Liver (tissue), 6 donors: ENCODE measurements at regions not wholly inside any gene's neighbourhood (a gene's known extent, or its start where the extent isn't known, plus 50 kb on each side); places are given as distances from the start of the nearest gene placed in this dataset.

Experiments used
- DNase-seq: peaks from one replicate; pipeline ENCODE4 v3.0.0-alpha.2; 2017; ENCODE audit warnings: low spot score
- H3K27ac ChIP-seq, 2 donors: one replicate each; pipeline ENCODE4 v1.7.0; 2013; ENCODE audit warnings: inconsistent platforms in 2 of 2, low read length in 2 of 2, control low read depth in 1 of 2, low read depth in 1 of 2, mild to moderate bottlenecking in 1 of 2
- H3K27me3 ChIP-seq, 4 donors: one replicate each; pipeline versions ENCODE4 v1.6.1 to v1.7.0; 2013; ENCODE audit warnings: low read length in 3 of 4, inconsistent platforms in 1 of 4, mild to moderate bottlenecking in 1 of 4, moderate library complexity in 1 of 4; ENCODE audit not compliant: control insufficient read depth in 4 of 4, insufficient read depth in 4 of 4
- H3K36me3 ChIP-seq, 4 donors: one replicate each; pipeline versions ENCODE4 v1.6.1 to v1.7.0; 2013; ENCODE audit warnings: low read length in 3 of 4, mild to moderate bottlenecking in 3 of 4, low read depth in 1 of 4, moderate library complexity in 1 of 4; ENCODE audit not compliant: control insufficient read depth in 4 of 4, insufficient read depth in 3 of 4
- H3K4me1 ChIP-seq, 4 donors: one replicate each; pipeline versions ENCODE4 v1.6.1 to v1.7.0; 2013; ENCODE audit warnings: low read length in 3 of 4, mild to moderate bottlenecking in 3 of 4, moderate library complexity in 1 of 4; ENCODE audit not compliant: control insufficient read depth in 4 of 4, insufficient read depth in 4 of 4
- H3K4me3 ChIP-seq, 3 donors: one replicate each; pipeline versions ENCODE4 v1.6.1 to v1.7.0; 2013; ENCODE audit warnings: low read length in 3 of 3, control low read depth in 1 of 3, low read depth in 1 of 3, mild to moderate bottlenecking in 1 of 3
- H3K9ac ChIP-seq, 2 donors: one replicate each; pipeline ENCODE4 v1.7.0; 2013; ENCODE audit warnings: low read length in 2 of 2, mild to moderate bottlenecking in 2 of 2, moderate library complexity in 2 of 2, control low read depth in 1 of 2, low read depth in 1 of 2
- H3K9me3 ChIP-seq, 4 donors: one replicate each; pipeline versions ENCODE4 v1.6.1 to v1.7.0; 2013; ENCODE audit warnings: low read length in 3 of 4; ENCODE audit not compliant: control insufficient read depth in 4 of 4
- ATF3 ChIP-seq: IDR thresholded peaks from 2 replicates; pipeline ENCODE4 v1.6.1; 2016; ENCODE audit warnings: antibody characterized with exemption
- EGR1 ChIP-seq, 2 donors: IDR thresholded peaks; 2 replicates each; pipeline ENCODE4 v1.6.1; 2016 to 2018; ENCODE audit warnings: antibody characterized with exemption in 2 of 2, low read depth in 2 of 2
- FOXA1 ChIP-seq: IDR thresholded peaks from 2 replicates; pipeline ENCODE4 v1.6.1; 2016; ENCODE audit warnings: antibody characterized with exemption
- FOXA2 ChIP-seq: IDR thresholded peaks from 2 replicates; pipeline ENCODE4 v1.6.1; 2016; ENCODE audit warnings: antibody characterized with exemption
- GABPA ChIP-seq, 2 donors: IDR thresholded peaks in 1 of 2; conservative IDR thresholded peaks in 1 of 2; 2 replicates each; pipeline ENCODE4 v1.6.1; 2016; ENCODE audit warnings: antibody characterized with exemption in 2 of 2, mild to moderate bottlenecking in 1 of 2, moderate library complexity in 1 of 2
- HNF4A ChIP-seq, 2 donors: conservative IDR thresholded peaks; 2 replicates each; pipeline ENCODE4 v1.6.1; 2016; ENCODE audit warnings: antibody characterized with exemption in 2 of 2, mild to moderate bottlenecking in 2 of 2
- HNF4G ChIP-seq: IDR thresholded peaks from 2 replicates; pipeline ENCODE4 v1.6.1; 2016; ENCODE audit warnings: antibody characterized with exemption
- JUND ChIP-seq, 2 donors: IDR thresholded peaks; 2 replicates each; pipeline ENCODE4 v1.6.1; 2016; ENCODE audit warnings: antibody characterized with exemption in 2 of 2
- RXRA ChIP-seq, 2 donors: IDR thresholded peaks; 2 replicates each; pipeline ENCODE4 v1.6.1; 2017 to 2018; ENCODE audit warnings: antibody characterized with exemption in 2 of 2, mild to moderate bottlenecking in 1 of 2
- SP1 ChIP-seq: IDR thresholded peaks from 2 replicates; pipeline ENCODE4 v1.6.1; 2018; ENCODE audit warnings: antibody characterized with exemption, mild to moderate bottlenecking
- TAF1 ChIP-seq: conservative IDR thresholded peaks from 2 replicates; pipeline ENCODE4 v1.6.1; 2016; ENCODE audit warnings: antibody characterized with exemption, mild to moderate bottlenecking
- YY1 ChIP-seq: IDR thresholded peaks from 2 replicates; pipeline ENCODE4 v1.6.1; 2016; ENCODE audit warnings: antibody characterized with exemption, mild to moderate bottlenecking
- TF ChIP-seq, protein P1 (sequence below): IDR thresholded peaks from 2 replicates; pipeline ENCODE4 v1.6.1; 2016; ENCODE audit warnings: antibody characterized with exemption, mild to moderate bottlenecking
- TF ChIP-seq, protein P2 (sequence below): IDR thresholded peaks from 2 replicates; pipeline ENCODE4 v1.6.1; 2016; ENCODE audit warnings: antibody characterized with exemption
- TF ChIP-seq, protein P3 (sequence below): IDR thresholded peaks from 2 replicates; pipeline ENCODE4 v1.6.1; 2016; ENCODE audit warnings: antibody characterized with exemption
- donor health status: healthy.
- donor health status: healthy.
- donor health status: healthy.

- TF ChIP-seq, protein P1, sequence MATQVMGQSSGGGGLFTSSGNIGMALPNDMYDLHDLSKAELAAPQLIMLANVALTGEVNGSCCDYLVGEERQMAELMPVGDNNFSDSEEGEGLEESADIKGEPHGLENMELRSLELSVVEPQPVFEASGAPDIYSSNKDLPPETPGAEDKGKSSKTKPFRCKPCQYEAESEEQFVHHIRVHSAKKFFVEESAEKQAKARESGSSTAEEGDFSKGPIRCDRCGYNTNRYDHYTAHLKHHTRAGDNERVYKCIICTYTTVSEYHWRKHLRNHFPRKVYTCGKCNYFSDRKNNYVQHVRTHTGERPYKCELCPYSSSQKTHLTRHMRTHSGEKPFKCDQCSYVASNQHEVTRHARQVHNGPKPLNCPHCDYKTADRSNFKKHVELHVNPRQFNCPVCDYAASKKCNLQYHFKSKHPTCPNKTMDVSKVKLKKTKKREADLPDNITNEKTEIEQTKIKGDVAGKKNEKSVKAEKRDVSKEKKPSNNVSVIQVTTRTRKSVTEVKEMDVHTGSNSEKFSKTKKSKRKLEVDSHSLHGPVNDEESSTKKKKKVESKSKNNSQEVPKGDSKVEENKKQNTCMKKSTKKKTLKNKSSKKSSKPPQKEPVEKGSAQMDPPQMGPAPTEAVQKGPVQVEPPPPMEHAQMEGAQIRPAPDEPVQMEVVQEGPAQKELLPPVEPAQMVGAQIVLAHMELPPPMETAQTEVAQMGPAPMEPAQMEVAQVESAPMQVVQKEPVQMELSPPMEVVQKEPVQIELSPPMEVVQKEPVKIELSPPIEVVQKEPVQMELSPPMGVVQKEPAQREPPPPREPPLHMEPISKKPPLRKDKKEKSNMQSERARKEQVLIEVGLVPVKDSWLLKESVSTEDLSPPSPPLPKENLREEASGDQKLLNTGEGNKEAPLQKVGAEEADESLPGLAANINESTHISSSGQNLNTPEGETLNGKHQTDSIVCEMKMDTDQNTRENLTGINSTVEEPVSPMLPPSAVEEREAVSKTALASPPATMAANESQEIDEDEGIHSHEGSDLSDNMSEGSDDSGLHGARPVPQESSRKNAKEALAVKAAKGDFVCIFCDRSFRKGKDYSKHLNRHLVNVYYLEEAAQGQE = no peak
- TF ChIP-seq FOXA2 (no peak), RXRA (IDR thresholded peaks at IDR 0.05) (no peak), EGR1 (IDR thresholded peaks at IDR 0.05; ENCODE audit: low read depth in 2 of 2) (no peak), GABPA (IDR thresholded peaks at IDR 0.05 in 1 of 2, conservative IDR thresholded peaks at IDR 0.05 in 1 of 2) (no peak), JUND (IDR thresholded peaks at IDR 0.05) (no peak), HNF4G (no peak), TAF1 (no peak), ATF3 (no peak), YY1 (no peak), SP1 (no peak)
These were observed 177.1 kb downstream of the PARM1 start (continued) for GRCh38 chr4:75110061-75110460.

DNA sequence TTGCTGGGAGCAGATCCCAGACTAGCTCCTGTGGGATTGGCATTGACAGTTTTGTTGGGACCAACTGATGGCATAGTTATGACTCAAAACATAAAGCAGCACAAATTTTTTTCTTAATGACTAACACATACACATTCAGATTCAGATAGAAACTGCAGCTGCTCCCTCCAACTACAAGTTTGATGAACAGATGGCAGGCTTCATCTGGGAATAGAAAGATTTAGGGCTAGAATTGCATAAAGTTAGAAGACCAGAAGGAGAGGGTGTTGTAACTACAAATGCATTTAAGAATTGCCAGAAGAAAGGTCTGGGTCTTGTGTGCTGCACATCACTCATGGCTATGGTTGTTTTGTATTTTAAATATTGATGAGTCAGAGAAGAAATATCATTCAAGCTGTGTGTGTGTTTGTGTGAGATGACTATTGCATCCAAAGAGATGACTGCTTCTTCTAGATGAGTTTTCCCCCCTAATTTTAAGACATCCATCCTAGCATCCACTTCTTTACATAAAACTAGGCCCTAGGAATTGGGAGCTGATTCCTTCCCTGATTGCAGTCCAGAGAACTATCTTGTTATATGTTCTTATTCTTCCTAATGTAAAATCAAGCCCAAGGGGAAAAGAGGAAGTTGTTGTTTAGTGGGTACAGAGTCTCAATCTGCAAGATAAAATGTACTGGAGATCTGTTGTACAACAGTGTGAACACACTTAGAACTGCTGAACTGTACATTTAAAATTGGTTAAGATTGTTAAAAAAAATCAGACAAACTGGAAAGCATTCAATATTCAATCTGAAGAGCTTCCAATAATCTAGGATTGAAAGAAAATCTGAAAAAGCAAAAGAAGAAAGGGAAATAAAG is 175.1 kb downstream of the PARM1 start:
- Histone ChIP-seq H3K36me3 (no peaks in the 10 kb centered on the region), H3K9me3 (no peaks in the 10 kb centered on the region), H3K4me1 (no peaks in the 10 kb centered on the region), H3K27ac (no peak overlapping the region), H3K9ac (no peak overlapping the region), H3K4me3 (no peak overlapping the region), H3K27me3 (peaks cover 0 to 3% (median 0%) of the 10 kb centered on the region in 4 donors)
- no peak for DNase-seq
- TF ChIP-seq TAF1 = no peak
- TF ChIP-seq FOXA1 = no peak
- no peak for TF ChIP-seq FOXA2
- no peak for TF ChIP-seq YY1
- TF ChIP-seq HNF4G = no peak

DNA sequence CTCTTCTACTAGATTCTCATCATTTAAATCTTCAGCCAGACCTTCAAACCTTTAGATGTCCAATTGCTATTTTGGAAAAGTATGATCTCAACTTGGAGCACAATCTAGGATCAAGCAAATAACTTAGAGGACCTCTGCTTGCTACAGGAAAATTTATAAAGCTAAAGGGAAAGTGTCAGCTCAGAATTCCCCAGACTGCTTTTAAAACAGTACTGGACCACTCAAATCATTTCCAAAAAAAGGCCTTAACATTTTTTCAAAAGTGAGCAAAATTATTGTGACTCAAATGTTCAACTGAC is 169.8 kb downstream of the PARM1 start:
- Histone ChIP-seq H3K27me3 (peaks cover 0 to 3% (median 0%) of the 10 kb centered on the region in 4 donors), H3K4me3 (no peak overlapping the region), H3K4me1 (no peaks in the 10 kb centered on the region), H3K9me3 (peaks cover 0 to 1% (median 0%) of the 10 kb centered on the region in 4 donors), H3K36me3 (no peaks in the 10 kb centered on the region), H3K27ac (no peak overlapping the region), H3K9ac (no peak overlapping the region)
- no peak for DNase-seq
- TF ChIP-seq YY1 (no peak), HNF4A (conservative IDR thresholded peaks at IDR 0.05) (no peak), EGR1 (IDR thresholded peaks at IDR 0.05; ENCODE audit: low read depth in 2 of 2) (no peak)
- TF ChIP-seq, protein P2, sequence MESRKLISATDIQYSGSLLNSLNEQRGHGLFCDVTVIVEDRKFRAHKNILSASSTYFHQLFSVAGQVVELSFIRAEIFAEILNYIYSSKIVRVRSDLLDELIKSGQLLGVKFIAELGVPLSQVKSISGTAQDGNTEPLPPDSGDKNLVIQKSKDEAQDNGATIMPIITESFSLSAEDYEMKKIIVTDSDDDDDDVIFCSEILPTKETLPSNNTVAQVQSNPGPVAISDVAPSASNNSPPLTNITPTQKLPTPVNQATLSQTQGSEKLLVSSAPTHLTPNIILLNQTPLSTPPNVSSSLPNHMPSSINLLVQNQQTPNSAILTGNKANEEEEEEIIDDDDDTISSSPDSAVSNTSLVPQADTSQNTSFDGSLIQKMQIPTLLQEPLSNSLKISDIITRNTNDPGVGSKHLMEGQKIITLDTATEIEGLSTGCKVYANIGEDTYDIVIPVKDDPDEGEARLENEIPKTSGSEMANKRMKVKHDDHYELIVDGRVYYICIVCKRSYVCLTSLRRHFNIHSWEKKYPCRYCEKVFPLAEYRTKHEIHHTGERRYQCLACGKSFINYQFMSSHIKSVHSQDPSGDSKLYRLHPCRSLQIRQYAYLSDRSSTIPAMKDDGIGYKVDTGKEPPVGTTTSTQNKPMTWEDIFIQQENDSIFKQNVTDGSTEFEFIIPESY = no peak
- TF ChIP-seq, protein P3, sequence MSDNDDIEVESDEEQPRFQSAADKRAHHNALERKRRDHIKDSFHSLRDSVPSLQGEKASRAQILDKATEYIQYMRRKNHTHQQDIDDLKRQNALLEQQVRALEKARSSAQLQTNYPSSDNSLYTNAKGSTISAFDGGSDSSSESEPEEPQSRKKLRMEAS = no peak
